ENCODE measurements at regions not wholly inside any gene's neighbourhood (a gene's known extent, or its start where the extent isn't known, plus 50 kb on each side); places are given as distances from the start of the nearest gene placed in this dataset.

DNA sequence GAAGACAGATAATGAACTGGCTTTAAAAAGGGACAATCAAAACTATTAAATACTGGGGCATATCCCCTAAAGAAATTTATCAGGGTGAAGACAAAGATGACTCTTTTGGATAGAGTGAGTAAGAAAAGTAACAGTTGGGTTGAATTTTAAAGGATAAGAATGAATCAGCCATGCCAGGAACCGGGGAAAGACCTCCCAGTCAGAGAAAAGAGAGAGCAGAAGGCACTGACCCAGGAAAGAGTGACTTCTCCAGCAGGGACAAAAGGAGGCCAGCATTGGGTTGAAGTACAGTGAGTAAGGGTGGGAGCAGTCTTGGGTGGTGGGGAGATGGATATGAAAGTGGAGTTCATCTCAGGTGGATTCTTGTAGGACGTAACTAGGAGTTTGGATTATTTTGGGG lies 516.9 kb upstream of the JAG1 start:
- DNase-seq, result no peak

DNA sequence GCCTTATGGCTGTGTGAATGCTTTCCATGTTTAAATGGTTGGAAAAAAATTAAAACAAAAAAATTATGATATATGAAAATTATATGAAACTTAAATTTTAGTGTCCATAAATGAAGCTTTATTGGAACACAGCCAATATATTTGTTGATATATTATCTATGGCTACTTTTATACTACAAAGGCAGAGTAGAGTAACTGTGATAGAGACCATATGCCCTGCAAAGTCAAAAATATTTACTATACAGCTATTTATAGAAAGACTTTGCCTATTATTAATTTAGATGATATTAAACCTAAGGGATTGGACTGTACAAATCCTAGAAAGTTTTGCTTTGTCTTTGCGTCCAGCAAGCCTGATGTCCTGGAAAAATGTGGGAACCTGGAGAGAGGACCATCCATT lies 518.3 kb upstream of the JAG1 start:
- DNase-seq, result no peak

DNA sequence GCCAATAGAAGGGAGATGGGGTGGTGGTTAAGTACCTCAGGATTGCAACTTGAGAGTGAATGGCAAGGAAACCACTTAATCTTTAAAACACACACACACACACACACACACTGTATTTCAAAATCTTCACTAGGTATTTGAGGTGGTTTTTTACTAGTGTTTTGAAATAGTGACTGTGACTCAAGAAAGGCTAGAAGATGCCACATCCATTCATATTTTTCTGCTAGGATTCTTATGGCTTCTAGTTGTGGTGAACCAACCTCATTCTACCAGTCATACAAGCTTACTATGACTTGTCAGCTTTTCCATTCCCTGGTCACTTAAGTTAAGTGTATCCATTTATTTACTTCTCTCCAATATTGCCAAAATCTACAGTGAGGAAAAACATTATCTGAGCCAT lies 519.4 kb upstream of the JAG1 start:
- DNase-seq, result no peak

DNA sequence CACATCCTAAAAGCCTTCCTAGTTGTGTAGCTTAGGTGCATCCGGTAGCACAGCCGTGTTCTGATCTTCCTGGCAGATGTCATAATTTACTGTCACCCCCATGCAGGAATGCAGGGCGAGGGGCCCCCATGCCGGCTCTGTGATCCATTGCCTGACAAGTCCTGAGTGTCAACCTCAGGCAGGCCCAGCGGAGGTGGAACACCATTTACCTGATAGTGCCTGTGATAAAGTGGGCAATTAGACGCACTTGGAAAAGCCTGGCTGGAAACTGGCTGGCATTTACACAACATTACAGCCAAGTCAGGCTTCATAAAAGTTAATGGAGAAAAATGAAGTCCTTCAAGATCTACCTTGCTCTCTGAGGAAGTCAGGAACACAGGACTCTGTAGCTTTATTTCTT lies 521.4 kb upstream of the JAG1 start:
- no peak for DNase-seq

DNA sequence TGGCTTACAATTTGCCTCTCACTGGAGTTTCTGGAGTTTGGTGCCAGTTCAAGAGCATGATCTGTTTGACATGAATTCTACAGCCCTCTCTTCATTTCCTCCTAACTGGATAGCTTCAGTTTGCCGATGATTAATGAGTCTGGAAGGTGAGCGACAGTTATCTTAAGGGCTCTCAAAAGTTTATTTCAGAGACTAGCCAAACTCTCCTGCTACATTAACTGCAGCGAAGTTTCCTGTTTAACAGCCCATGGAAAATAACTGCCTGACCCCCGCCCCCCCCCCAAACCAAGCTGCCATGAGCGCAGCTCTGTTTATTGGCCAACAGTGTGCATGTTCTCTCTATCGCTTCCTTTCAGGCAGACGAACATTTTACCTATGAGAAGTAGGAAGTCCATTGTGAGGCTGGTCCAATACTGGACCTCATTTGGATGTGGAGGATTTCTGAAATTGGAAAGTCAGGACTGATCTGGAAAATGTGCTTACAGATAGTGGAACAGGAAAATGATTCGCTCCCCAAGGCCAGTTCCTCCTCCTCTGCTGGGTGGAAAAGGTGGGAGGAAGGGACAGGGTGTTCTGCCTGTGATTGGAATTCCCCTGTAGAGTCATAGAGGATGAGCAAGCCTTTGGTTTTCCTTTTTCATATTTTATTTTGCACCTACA lies 522.2 kb upstream of the JAG1 start:
- no peak for DNase-seq

DNA sequence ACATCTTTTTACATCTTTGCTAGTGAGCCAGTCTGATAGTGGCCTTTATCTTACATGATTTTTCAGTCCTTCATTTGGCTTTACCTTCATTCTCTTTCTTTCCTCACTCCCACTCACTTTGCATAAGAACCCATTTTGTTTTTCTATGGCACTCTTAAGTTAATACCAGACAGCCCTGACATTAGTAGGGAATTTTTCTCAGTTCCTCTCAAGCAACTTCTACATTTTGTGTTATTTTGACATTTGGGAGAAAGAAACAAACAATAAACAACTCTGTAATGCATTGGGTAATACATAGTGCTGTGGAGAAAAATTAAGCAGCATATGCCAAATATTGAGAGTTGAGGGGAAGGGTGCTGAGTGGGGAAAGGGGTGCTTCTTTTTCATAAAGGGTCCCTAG lies 524.1 kb upstream of the JAG1 start:
- DNase-seq, result no peak

DNA sequence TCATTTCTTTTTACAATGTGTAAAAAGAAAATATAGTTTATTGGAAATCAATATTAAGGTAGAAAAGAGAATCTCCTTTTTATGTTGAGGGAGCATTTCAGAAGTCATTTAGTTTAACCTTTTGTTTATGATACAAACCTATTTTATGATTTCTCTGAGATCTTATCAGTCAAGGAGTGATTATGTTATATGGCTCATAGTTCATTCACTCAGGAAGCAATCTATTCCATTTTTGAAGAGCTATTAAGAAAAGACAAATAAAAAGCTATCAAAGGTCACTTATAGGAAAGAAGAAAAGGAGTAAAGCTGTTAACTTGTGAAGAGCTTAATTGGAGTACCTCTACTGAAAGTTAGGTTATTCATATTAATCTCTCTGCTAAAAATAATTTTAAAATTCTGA lies 526.6 kb upstream of the JAG1 start:
- no peak for DNase-seq

DNA sequence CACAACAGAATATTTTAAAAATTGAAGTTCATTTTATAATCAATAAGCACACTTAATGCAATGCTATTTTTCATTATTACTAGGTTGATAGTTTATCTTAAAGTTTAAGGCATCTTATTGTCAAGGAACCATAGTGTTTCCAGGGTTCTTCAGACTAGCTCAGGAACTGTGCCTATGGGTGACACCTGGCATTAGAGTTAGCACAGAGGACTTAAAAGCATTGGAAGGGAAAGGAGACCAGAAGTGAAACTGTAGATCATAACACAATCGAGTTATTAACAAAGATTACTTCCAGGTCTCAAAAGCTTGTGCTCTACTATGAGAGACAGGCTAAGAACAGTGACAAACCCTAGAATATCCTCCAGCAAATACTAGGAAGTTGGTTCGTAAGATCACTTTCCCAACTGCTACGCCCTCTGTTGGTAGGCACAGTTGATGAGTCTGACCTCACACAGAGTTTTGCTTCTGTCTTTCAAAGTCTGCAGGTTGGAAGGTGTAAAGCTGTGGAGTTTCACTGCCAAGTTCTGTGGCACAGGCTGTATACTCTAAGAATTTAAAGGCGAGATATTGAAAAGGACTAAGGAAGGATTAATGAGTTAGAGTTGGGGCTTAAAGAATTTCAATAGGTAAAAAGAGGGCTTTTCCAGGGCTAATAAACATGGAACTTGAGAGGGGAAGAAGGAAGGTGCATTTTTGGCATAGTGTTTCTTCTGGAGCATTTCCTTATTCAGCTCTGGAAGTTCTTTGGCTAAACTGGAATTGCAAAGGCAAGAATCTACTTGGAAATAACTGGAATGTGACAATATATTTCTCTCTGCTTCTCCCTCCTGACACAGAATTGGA lies 531.3 kb upstream of the JAG1 start:
- DNase-seq, result no peak

DNA sequence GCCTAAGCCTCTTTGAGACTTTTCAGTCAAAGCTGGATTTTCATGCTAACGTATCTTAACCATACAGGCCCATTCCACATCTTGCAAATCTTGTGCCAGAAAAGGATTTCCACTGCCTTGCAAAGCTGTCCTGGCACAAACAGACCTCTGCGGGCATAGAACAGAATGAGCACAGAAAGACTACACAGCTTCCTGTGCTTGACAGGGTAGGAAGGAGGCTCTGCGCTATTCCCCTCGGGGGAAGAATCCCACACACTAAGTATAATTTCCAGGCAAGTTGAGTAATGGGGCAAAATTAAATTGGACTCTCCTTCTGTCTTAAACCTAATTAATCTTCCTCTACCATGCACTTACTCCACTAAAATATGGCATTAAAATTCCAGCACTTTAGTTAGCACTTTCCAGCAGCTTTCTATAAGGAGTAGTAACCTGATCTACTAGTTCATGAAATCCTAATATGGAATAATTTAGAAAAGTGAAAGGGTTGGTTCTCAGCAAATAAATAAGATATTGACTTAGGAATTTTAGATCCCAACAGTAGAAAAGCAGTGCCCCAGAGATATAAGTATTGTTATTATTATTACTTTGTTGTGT lies 532.1 kb upstream of the JAG1 start:
- no peak for DNase-seq

DNA sequence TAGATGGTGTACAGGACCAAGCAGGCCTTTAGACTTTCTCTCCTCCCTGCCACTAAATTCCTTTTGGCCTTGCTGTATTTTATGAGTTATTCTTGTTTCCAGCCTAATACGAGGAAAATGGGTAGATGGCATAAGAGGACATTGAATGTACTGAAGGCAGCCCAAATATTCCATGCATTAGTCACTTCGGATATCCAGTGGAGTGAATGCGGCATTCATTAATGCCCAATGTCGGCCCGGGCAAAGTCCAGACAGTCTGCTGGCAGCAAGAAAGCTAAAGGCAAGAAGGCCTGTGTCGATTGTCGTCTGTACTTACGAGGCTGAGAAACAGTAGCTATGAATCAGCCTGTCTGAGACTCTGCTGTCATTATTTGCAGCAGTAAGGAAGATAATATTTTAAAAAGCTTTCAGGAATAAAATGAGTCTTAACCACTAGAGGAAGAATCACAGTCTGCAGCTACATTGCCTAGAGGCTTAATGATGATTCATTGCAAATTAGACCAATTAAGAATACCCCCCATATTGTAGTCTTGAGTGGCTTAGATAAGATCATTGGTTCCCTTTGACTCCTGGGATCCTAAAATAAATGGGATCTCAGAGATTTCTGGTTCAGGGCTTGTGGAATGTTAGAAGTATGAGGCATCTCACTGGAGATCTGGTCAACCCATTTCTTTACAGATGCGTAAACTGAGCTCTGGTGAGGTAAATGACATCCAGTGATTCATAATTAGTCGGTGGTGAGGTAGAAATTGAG lies 534.1 kb upstream of the JAG1 start:
- no peak for DNase-seq

DNA sequence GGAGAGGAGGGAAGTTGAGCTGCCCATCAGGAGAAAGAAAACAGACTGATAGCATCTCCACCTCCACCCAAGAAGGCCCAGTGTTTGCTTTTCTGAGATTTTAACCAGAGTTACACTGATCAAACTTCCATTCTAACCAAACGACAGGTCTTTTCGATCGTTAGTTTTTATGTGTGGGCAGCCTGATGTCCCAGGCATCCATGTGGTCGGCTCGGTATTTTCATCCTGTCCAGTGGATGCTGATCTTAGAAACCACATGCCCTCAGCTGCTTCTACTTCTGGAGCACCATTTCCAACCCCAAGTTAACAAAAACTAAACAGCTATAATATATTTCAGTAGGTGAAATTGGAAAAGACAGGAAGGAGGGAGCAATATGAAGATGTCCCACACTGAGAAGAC lies 536.8 kb upstream of the JAG1 start:
- no peak for DNase-seq

DNA sequence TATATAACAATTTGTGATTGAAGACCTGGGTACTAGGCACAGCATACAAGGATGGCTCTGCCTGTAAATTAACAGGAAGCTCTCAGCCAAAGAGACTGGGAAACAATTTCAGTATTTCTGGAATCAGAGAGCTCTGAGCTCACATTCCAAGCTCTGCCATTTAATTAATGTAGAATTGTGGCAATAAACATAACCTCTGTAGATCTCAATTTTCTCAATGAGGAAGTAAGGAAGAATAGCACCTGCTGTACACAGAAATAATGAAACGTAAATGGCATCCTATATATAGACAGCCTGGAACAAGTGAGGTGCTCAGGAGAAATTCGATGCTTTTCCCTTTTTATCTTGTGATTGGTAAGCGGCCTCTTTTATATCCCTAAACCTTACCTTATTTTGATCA lies 538.5 kb upstream of the JAG1 start:
- DNase-seq, result no peak

DNA sequence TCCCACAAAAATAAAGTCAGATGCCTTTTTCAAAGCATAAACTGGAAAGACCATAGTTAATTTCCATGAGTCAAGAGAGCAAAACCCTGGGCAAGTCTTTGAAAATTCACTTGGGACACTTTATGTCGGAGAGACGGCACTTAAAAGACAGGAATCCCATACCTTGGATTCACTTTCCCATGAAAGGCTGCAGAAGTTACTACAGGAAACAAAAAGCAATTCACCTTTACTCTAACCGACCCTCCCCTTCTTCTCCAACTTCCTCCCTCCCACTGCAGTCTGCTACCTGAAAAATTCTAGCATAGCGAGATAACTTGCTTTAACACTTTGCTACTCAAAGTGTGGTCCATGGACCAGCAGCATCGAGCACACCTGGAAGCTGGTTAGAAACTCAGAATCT lies 539.1 kb upstream of the JAG1 start:
- no peak for DNase-seq

DNA sequence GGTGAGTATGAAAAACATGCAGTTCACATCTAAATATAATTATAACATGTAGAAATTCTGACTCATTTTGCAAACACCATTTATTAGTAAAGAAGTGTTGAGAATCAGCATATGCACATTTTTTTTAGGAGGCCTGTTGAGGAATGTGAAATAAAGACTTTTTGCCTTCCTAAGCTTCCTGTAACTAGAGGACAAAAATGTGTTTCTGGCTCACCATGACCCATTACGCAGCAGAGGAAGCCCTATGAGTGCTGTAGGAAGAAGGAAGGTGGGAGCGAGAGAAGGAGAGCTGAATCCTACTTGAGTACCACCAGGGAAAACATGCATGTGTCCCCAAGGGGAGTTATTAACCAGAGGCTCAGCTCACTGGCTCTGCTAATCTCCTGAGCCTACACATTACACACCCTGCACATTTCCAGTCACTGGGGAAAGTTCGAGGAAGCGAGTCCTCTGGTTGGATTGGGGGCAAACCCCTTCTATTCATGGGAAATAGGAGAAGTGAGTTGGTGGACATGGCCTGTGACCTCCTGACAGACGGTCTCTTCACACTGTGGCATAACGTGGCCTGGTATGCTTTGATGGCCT lies 540.5 kb upstream of the JAG1 start:
- DNase-seq, result no peak

DNA sequence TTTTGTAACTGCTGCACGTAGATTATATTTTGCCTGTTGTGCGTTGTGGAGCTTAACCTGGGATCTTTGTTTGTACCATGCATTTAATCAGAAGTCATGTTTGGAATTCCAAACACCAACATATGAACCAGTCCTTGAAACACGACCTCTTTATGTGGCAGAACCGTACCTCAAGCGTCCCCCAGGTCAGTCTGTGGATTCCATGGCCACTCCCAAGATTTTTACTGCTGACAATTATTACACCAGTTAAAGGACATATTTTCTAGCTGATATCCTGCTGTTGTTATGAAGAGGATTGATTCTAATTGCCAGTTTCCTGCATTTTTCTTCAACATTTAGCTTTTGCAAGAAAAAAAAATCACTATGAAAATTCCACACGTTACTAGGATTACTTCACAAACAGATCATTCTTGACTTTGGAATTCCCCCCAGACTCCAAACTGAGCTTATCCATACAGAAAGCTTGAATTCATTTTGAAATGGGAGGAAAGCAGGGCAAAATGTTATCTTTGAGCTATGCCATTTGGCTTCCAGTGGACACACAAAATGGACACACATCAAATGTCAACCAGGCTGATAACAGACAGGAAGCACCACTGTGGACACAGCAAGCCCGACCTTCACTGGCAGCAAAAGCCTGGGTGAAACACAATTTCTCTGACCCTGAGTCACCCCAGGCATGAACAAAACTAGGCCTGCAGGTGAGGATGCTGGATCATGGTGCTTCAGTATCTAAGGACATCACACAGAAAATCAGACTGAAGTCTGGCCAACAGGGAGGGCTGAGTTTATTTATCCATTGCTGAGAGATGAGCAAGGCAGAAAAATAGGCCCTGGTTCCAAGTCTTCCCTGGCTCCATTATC lies 542.9 kb upstream of the JAG1 start:
- no peak for DNase-seq

DNA sequence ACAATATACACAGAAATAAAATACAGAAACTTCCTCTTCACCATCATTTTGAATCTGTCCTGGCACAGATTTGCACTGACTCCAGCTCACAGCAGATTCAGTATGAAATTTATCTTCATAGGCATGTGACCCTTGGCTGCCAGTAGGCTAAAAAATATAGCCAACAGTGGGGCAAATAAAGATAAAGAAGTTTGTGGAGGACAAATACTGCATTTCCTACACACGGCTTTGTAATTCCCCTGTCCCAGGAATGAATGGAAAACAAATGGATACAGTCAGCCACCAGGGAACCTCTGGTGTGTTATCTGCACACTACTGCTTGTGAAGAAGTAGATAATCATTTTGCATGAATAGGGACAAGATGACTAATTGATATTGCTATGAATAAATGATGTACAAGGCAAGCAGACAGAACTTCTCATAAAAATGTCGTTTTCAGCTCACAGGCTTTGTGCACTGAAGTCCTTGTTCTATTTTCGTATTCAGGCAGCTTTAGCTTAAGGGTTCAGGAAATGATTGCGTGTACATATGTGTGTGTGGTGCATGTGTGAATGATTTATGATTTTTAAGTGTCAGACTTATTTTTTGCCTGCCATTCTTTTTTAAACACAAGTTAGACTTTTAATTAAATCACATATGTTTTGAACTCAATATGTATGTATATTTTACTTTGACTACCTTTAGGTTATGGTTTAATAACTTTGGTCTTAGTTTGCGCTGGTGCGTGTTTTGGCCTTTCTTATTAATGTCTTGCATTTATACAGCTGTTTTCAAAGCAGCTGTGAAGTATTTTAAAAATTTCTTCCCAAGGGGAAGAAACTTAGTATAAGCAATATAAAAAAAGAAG lies 543.8 kb upstream of the JAG1 start:
- no peak for DNase-seq

DNA sequence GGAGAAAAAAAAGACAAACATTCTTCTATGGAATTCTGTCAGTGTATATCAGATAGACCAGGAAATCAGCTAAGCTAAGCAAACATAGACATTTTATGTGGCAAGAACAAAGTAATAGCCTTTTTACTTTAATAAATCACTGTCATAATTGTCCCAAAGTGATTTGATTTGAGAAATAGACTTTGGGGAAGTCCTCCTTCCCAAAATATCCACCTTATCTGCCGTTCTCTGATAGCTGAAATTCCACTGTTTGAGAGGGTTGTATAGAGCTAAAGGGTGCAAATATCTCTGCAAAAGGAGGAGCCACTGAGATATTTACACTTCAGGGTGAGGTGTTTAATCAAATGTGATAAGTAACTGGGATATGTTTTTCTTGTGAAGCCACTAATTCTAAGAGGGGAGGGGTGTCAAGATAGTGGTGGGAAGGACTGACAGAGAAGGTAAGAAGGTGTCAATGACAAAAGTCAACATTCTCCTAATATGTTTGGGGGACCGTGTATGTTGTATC lies 544.4 kb upstream of the JAG1 start:
- DNase-seq, result no peak

DNA sequence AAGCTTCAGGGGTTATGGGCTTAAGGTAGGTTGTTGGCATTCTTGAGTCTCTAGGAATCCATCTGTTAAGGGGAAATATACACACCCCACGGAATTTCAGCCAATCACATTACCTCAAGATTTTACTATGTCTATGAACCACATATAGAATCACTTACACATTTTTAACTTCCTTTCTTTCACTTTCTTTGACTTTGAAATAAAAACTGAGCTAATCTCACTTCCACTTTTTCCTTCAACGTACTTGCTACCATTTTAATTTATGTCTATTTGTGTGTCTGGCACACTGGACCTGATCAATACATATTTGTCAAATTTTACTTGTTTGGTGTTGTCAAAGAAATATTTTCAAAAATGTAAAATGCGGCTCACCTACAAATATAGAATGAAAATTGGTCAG lies 545.4 kb upstream of the JAG1 start:
- no peak for DNase-seq

DNA sequence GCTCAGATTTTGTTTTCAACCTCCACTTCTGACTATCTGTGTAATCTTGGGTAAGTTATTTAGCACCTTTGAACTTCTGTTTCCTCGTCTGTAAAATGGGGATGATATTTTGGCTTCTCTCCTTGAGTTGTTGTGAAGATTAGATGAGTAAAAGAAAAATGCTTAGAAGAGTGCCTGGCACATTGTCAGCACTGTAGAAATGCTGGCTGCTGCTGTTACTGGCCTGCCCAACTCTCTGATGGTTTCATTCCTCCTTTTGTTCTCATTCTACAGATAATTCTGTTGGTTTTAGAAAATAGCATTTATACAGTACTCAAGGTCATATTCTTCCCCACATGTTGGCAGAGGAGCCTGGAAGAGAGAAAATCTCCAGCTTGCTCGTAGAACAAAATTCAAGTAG lies 547.2 kb upstream of the JAG1 start:
- DNase-seq, result no peak

DNA sequence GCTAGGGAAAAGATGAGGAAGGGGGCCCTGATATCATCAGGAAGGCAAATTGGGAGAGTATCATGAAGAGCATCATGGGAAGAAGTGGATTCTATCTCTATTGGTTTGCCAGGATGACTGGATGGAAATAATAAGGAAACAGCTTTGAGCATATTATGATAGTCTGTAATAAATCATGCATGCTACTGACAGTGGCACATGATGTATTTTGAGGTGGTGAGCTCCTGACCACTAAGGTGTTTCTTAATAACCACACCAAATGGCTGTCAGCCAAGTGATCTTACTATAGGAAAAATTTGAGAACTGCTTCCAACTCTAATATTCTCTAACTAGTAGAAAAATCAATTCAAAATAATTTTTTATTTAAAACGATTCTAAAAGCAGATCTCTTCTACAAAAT lies 548.4 kb upstream of the JAG1 start:
- DNase-seq, result no peak

DNA sequence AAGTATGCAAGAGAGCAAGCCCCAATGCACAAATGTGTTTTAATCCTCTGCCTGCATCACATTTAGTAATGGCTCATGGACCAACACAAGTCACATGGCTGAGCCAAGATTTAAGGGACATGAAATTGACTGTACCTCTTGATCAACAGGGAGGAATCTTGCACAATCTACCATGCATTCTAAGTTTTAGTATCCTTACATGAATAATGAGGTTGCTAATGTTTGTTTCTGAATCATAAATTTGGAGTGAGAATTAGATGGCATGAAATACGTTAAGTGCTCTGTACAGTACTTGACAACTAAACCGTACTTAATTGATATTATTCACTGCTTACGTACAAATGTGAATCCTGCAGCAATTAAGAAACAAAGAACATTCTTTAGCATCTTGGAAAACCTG lies 553.8 kb upstream of the JAG1 start:
- DNase-seq, result no peak

Measured in stimulated activated CD4-positive, alpha-beta T cell treated with anti-CD3 and anti-CD28 coated beads, Interleukin-4, amount 100 ng/mL, for 4 hours (primary cell).